ENCODE measurements at regions not wholly inside any gene's neighbourhood (a gene's known extent, or its start where the extent isn't known, plus 50 kb on each side); places are given as distances from the start of the nearest gene placed in this dataset.

DNA sequence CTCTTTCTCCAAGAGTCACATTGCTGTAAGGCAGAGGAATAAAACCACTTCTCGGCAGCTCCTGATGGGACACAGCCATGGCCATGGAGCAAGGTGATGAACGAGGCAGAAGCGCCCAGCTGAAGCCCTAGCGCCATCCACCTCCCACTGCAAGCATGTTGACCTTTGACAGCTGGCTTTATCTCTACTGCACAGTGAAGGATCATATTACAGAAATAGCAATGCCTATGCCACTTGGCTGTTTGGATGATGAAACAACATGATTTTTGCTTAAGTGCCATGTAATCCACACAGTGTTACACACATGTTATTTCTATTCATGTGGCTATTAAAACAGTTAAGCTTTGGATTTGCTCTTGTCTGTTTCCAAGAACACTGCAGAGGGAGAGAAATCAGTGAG, 167.7 kb downstream of the VAPA start:
- H3K4me1 ChIP-seq (ENCODE audit: control insufficient read depth in 1 of 2, insufficient read depth in 2 of 2, low read length in 2 of 2) = peaks cover 12 to 15% of the 10 kb centered on the region in 2 experiments; a peak in 2 of 4 replicates

More for the DNA sequence above, 167.7 kb downstream of the VAPA start:
- no peaks in the 10 kb centered on the region for H4K20me1 ChIP-seq (ENCODE audit: insufficient read depth)
- CTCF ChIA-PET = no interaction called here
- H3K36me3 ChIP-seq (ENCODE audit: control insufficient read depth in 1 of 2, insufficient read depth in 2 of 2, low read length in 2 of 2) = no peaks in the 10 kb centered on the region
- TF ChIP-seq RAD21 (IDR thresholded peaks at IDR 0.05; ENCODE audit: low read depth) (no peak), ELF1 (IDR thresholded peaks at IDR 0.05; ENCODE audit: borderline replicate concordance, low read depth) (no peak), JUND (IDR thresholded peaks at IDR 0.05) (no peak), SRF (IDR thresholded peaks at IDR 0.05; ENCODE audit: low read depth) (no peak), FOSL1 (IDR thresholded peaks at IDR 0.05; ENCODE audit: low read depth) (no peak), SP1 (IDR thresholded peaks at IDR 0.05; ENCODE audit: low read depth) (no peak), POLR2AphosphoS5 (IDR thresholded peaks at IDR 0.05; ENCODE audit: low read depth, low read length) (no peak), EZH2 (IDR thresholded peaks at IDR 0.05) (no peak), SIN3A (IDR thresholded peaks at IDR 0.05; ENCODE audit: low read depth) (no peak), TCF7L2 (IDR thresholded peaks at IDR 0.05; ENCODE audit: borderline replicate concordance, extremely low read depth, insufficient read depth, insufficient read length) (no peak), ZFX (IDR thresholded peaks at IDR 0.05) (no peak), POLR2A (IDR thresholded peaks at IDR 0.05; ENCODE audit: borderline replicate concordance, extremely low read depth, insufficient read depth, insufficient read length) (no peak), ZNF274 (IDR thresholded peaks at IDR 0.05; ENCODE audit: low read depth, low read length) (no peak), EGR1 (IDR thresholded peaks at IDR 0.05; ENCODE audit: low read depth) (no peak), EZH2phosphoT487 (IDR thresholded peaks at IDR 0.05; ENCODE audit: borderline replicate concordance) (no peak), CEBPB (IDR thresholded peaks at IDR 0.05; ENCODE audit: low read depth) (no peak)
- TF ChIP-seq, protein P1, sequence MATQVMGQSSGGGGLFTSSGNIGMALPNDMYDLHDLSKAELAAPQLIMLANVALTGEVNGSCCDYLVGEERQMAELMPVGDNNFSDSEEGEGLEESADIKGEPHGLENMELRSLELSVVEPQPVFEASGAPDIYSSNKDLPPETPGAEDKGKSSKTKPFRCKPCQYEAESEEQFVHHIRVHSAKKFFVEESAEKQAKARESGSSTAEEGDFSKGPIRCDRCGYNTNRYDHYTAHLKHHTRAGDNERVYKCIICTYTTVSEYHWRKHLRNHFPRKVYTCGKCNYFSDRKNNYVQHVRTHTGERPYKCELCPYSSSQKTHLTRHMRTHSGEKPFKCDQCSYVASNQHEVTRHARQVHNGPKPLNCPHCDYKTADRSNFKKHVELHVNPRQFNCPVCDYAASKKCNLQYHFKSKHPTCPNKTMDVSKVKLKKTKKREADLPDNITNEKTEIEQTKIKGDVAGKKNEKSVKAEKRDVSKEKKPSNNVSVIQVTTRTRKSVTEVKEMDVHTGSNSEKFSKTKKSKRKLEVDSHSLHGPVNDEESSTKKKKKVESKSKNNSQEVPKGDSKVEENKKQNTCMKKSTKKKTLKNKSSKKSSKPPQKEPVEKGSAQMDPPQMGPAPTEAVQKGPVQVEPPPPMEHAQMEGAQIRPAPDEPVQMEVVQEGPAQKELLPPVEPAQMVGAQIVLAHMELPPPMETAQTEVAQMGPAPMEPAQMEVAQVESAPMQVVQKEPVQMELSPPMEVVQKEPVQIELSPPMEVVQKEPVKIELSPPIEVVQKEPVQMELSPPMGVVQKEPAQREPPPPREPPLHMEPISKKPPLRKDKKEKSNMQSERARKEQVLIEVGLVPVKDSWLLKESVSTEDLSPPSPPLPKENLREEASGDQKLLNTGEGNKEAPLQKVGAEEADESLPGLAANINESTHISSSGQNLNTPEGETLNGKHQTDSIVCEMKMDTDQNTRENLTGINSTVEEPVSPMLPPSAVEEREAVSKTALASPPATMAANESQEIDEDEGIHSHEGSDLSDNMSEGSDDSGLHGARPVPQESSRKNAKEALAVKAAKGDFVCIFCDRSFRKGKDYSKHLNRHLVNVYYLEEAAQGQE (IDR thresholded peaks at IDR 0.05; ENCODE audit: low read depth) = no peak
- TF ChIP-seq, protein P2, sequence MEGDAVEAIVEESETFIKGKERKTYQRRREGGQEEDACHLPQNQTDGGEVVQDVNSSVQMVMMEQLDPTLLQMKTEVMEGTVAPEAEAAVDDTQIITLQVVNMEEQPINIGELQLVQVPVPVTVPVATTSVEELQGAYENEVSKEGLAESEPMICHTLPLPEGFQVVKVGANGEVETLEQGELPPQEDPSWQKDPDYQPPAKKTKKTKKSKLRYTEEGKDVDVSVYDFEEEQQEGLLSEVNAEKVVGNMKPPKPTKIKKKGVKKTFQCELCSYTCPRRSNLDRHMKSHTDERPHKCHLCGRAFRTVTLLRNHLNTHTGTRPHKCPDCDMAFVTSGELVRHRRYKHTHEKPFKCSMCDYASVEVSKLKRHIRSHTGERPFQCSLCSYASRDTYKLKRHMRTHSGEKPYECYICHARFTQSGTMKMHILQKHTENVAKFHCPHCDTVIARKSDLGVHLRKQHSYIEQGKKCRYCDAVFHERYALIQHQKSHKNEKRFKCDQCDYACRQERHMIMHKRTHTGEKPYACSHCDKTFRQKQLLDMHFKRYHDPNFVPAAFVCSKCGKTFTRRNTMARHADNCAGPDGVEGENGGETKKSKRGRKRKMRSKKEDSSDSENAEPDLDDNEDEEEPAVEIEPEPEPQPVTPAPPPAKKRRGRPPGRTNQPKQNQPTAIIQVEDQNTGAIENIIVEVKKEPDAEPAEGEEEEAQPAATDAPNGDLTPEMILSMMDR (IDR thresholded peaks at IDR 0.05 in 2 of 3, conservative IDR thresholded peaks at IDR 0.05 in 1 of 3; ENCODE audit: borderline replicate concordance in 1 of 3, insufficient read depth in 1 of 3, low read depth in 2 of 3, low read length in 2 of 3) = no peak
- intact Hi-C loops (cut with micrococcal nuclease) = no loop called here
- no peak overlapping the region for H3K4me2 ChIP-seq (ENCODE audit: low read length)
- H3K27ac ChIP-seq (ENCODE audit: low read depth, low read length) = no peak overlapping the region
- no peak overlapping the region for H3K4me3 ChIP-seq (replicated peaks in 1 of 2; ENCODE audit: low read depth in 1 of 2, low read length in 2 of 2)
- H3K9ac ChIP-seq (ENCODE audit: low read length) = no peak overlapping the region
- H3K27me3 ChIP-seq (ENCODE audit: insufficient read depth, low read length) = no peaks in the 10 kb centered on the region
- BruUV-seq (replicated peaks) = no TSS peak
- no peak for DNase-seq (ENCODE audit: low read depth, low spot score)
- POLR2A ChIA-PET = no interaction called here
- RAD21 ChIA-PET (ENCODE audit: low non-redundant PET in 1 of 2, low total read pairs in 2 of 2, uncharacterized antibody in 2 of 2, unreplicated experiment in 2 of 2) = no interaction called here
- no peak overlapping the region for H2AFZ ChIP-seq (ENCODE audit: low read depth, low read length, poor library complexity, severe bottlenecking)
- ATAC-seq = no peak
- peaks cover 4 to 7% of the 10 kb centered on the region in 2 experiments; a peak in 2 of 4 replicates for H3K9me3 ChIP-seq (ENCODE audit: control insufficient read depth in 1 of 2, insufficient read depth in 1 of 2, low read depth in 1 of 2, low read length in 2 of 2)
- no peaks in the 10 kb centered on the region for H3K79me2 ChIP-seq (ENCODE audit: insufficient read depth, low read length)
- no peaks in the 10 kb centered on the region for H3K9me2 ChIP-seq (ENCODE audit: insufficient read depth)

All from HCT116 (cell line).